Astrocyte of the spinal cord (primary cell): ENCODE measurements at regions not wholly inside any gene's neighbourhood (a gene's known extent, or its start where the extent isn't known, plus 50 kb on each side); places are given as distances from the start of the nearest gene placed in this dataset.

Experiments used
- DNase-seq: peaks from one replicate; pipeline ENCODE4 v3.0.0; 2011; ENCODE audit warnings: low read depth, low spot score
- H3K4me3 ChIP-seq: 2 replicates; pipeline ENCODE4 v1.5.1; 2011; ENCODE audit warnings: low read depth, mild to moderate bottlenecking, low read length, moderate library complexity
- in situ Hi-C: cut with HindIII; loops from 2 replicates; pipeline ENCODE4 v1.10.0; 2017; ENCODE audit warnings: low sequenced_read_pairs
- TF ChIP-seq, protein P1 (sequence below): IDR thresholded peaks from 2 replicates; pipeline ENCODE4 v1.5.1; 2012; ENCODE audit warnings: low read depth, mild to moderate bottlenecking, low read length, inconsistent platforms

DNA sequence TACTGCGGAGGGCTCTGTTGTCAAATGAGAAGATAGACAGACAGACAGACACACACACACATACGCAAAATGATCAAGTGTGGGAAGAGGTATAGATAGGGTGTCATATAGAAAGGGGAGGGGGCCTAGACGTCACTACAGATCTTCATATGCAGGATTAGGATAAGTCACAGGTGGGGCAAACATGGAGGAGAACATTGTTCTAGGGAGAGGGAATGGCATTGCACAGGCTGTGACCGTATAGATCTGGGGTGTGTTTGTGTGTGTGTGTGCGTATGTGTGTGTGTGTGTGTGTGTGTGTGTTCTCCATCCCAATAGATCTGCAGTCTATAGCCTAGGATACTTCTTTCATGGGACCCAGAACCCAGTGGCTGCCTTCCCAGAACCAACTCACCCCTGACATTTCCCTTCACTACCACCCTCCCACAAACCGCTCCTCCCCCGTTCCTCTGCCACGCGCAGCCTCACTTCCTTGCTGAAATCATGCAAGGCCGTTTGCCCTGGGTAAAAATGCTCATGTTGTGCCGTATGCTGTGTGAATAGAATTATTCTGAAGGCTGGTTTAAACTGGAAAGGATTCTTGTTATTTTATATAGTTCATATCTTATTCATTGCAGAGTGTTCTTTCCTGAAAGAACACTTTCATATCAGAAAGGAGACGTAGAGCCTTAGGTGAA is 50.5 kb upstream of the CCL1 start:
- DNase-seq, result no peak
- in situ Hi-C loops, result no loop called here
- TF ChIP-seq, protein P1, sequence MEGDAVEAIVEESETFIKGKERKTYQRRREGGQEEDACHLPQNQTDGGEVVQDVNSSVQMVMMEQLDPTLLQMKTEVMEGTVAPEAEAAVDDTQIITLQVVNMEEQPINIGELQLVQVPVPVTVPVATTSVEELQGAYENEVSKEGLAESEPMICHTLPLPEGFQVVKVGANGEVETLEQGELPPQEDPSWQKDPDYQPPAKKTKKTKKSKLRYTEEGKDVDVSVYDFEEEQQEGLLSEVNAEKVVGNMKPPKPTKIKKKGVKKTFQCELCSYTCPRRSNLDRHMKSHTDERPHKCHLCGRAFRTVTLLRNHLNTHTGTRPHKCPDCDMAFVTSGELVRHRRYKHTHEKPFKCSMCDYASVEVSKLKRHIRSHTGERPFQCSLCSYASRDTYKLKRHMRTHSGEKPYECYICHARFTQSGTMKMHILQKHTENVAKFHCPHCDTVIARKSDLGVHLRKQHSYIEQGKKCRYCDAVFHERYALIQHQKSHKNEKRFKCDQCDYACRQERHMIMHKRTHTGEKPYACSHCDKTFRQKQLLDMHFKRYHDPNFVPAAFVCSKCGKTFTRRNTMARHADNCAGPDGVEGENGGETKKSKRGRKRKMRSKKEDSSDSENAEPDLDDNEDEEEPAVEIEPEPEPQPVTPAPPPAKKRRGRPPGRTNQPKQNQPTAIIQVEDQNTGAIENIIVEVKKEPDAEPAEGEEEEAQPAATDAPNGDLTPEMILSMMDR, result no peak
- no peak overlapping the region for H3K4me3 ChIP-seq

DNA sequence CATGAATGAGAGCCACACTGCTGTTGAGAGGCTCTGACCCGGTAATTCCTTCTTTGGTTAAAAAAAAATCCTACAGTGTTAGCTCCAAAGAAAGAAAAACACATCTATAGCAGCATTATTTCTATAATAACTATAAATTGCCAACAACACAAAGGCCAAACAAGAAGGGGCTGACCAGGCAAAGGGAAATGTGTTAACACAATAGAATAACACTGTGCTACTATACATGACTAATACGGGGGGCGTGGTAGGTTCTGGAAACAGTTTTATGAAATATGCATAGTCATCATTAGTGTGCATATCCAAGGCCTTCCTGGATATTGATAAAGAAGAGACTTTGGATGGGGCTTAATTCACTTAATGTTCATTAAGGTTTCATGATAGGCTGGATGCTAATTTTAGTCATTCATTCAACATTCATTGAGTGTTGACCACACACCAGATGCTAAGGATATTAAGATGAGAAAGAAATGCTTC is 50.0 kb upstream of the CCL1 start:
- TF ChIP-seq, protein P1, result no peak
- H3K4me3 ChIP-seq, result no peak overlapping the region
- in situ Hi-C loops, result no loop called here
- no peak for DNase-seq
